ENCODE measurements at regions not wholly inside any gene's neighbourhood (a gene's known extent, or its start where the extent isn't known, plus 50 kb on each side); places are given as distances from the start of the nearest gene placed in this dataset. TPM values are rescaled to one million over a fixed set of nuclear protein-coding genes. Genes with fewer than 3 reads are reported as not detected.
"Not testable (repeated sequence)": the region's sequence is repeated elsewhere in the genome, so short reads cannot be mapped to it uniquely, and the experiment has no call there.

- no peak for DNase-seq (ENCODE audit: low spot score in 2 of 2)
- no peak overlapping the region for H3K4me3 ChIP-seq
- no peaks in the 10 kb centered on the region for H3K36me3 ChIP-seq
- TF ChIP-seq EP300 (IDR thresholded peaks at IDR 0.05) (no peak), POLR2A (IDR thresholded peaks at IDR 0.05) (no peak), CTCF (IDR thresholded peaks at IDR 0.05) (no peak)
- H3K9me3 ChIP-seq = peaks cover 0 to 90% (median 28%) of the 10 kb centered on the region in 4 donors
- no peaks in the 10 kb centered on the region for H3K27me3 ChIP-seq
- WGBS, 2 donors = 63 to 76% methylated on average over 2 of the region's 2 CpGs
- H3K27ac ChIP-seq = no peak overlapping the region
- H3K4me1 ChIP-seq = no peaks in the 10 kb centered on the region
These were observed 88.5 kb upstream of the ZNF267 start for GRCh38 chr16:31785126-31785525.

- Histone ChIP-seq H3K4me1 (no peaks in the 10 kb centered on the region), H3K27ac (no peak overlapping the region), H3K9me3 (peaks cover 0 to 23% (median 0%) of the 10 kb centered on the region in 4 donors), H3K36me3 (no peaks in the 10 kb centered on the region), H3K27me3 (no peaks in the 10 kb centered on the region), H3K4me3 (no peak overlapping the region)
- no peak for DNase-seq (ENCODE audit: low spot score in 2 of 2)
- WGBS, 2 donors = 81 to 83% methylated on average over 3 of the region's 3 CpGs
- no peak for TF ChIP-seq POLR2A (IDR thresholded peaks at IDR 0.05)
These were observed 66.5 kb upstream of the ZNF267 start for GRCh38 chr16:31807086-31807485.

GRCh38 chr16:31810863-31811262 is 62.7 kb upstream of the ZNF267 start:
- Histone ChIP-seq H3K27me3 (no peaks in the 10 kb centered on the region), H3K4me1 (no peaks in the 10 kb centered on the region), H3K4me3 (no peak overlapping the region), H3K27ac (no peak overlapping the region), H3K9me3 (peaks cover 0 to 2% (median 0%) of the 10 kb centered on the region in 4 donors), H3K36me3 (no peaks in the 10 kb centered on the region)
- DNase-seq (ENCODE audit: low spot score in 2 of 2) = no peak
- no peak for TF ChIP-seq POLR2A (IDR thresholded peaks at IDR 0.05)
- no peak for TF ChIP-seq EP300 (IDR thresholded peaks at IDR 0.05)
- WGBS, 2 donors = 60 to 64% methylated on average over 5 of the region's 5 CpGs

- DNase-seq (ENCODE audit: low spot score in 2 of 2); H3K27ac ChIP-seq; H3K27me3 ChIP-seq; H3K4me1 ChIP-seq; H3K36me3 ChIP-seq; H3K4me3 ChIP-seq: not testable (repeated sequence)
- H3K9me3 ChIP-seq = peaks cover 0 to 29% (median 0%) of the 10 kb centered on the region in 4 donors
- 75 to 78% methylated on average over 2 to 3 of the region's 6 CpGs for WGBS, 2 donors
These were observed 57.5 kb upstream of the ZNF267 start for GRCh38 chr16:31816141-31816540.

- H3K36me3 ChIP-seq = no peaks in the 10 kb centered on the region
- H3K27ac ChIP-seq = no peak overlapping the region
- peaks cover 0 to 36% (median 0%) of the 10 kb centered on the region in 4 donors for H3K9me3 ChIP-seq
- no peak for DNase-seq (ENCODE audit: low spot score in 2 of 2)
- H3K4me1 ChIP-seq = no peaks in the 10 kb centered on the region
- H3K27me3 ChIP-seq = no peaks in the 10 kb centered on the region
- H3K4me3 ChIP-seq = no peak overlapping the region
- no peak for TF ChIP-seq POLR2A (IDR thresholded peaks at IDR 0.05)
- no peak for TF ChIP-seq CTCF (IDR thresholded peaks at IDR 0.05)
- TF ChIP-seq EP300 (IDR thresholded peaks at IDR 0.05) = no peak
- WGBS, 2 donors = 30 to 46% methylated on average over 21 to 26 of the region's 38 CpGs
These were observed 54.2 kb upstream of the ZNF267 start for GRCh38 chr16:31819386-31819785.

- Histone ChIP-seq H3K27ac (no peak overlapping the region), H3K4me1 (no peaks in the 10 kb centered on the region), H3K36me3 (no peaks in the 10 kb centered on the region), H3K9me3 (peaks cover 0 to 36% (median 0%) of the 10 kb centered on the region in 4 donors), H3K27me3 (no peaks in the 10 kb centered on the region), H3K4me3 (no peak overlapping the region)
- no peak for DNase-seq (ENCODE audit: low spot score in 2 of 2)
- WGBS, 2 donors = 64 to 78% methylated on average over 16 of the region's 16 CpGs
- TF ChIP-seq EP300 (IDR thresholded peaks at IDR 0.05) (no peak), POLR2A (IDR thresholded peaks at IDR 0.05) (no peak), CTCF (IDR thresholded peaks at IDR 0.05) (no peak)
These were observed 53.7 kb upstream of the ZNF267 start for GRCh38 chr16:31819948-31820347.

Small RNA genes in the stretch of these regions (small RNA-seq; reads per million reads assigned to genes)
- gene AC074050.1 = not detected
